B cell (primary cell): ENCODE measurements at regions not wholly inside any gene's neighbourhood (a gene's known extent, or its start where the extent isn't known, plus 50 kb on each side); places are given as distances from the start of the nearest gene placed in this dataset.

ENCODE experiments used
- ATAC-seq: fragments of 200-7000 bp; cut with Tn5 transposase; one replicate; pipeline ENCODE4 v1.10.0; 2021; ENCODE audit warnings: low read depth, mild to moderate bottlenecking, moderate number of reproducible peaks, moderate library complexity
- CTCF ChIA-PET: fragments of 350-600 bp; sonication (Branson Sonifier 250); formaldehyde crosslinking; loops from one replicate; lab custom pipeline; 2021; ENCODE audit warnings: antibody characterized with exemption, inconsistent platforms; lab: Charles Lee
- POLR2A ChIA-PET: fragments of 350-600 bp; sonication (Branson Sonifier 250); formaldehyde crosslinking; loops from one replicate; lab custom pipeline; 2021; ENCODE audit warnings: antibody characterized with exemption; lab: Charles Lee
- DNase-seq: peaks from one replicate; pipeline ENCODE4 v3.0.0; 2013
- H2AFZ ChIP-seq: 2 replicates; pipeline ENCODE4 v1.6.1; 2012; ENCODE audit warnings: mild to moderate bottlenecking, low read depth, low read length; ENCODE audit not compliant: insufficient read depth, poor library complexity, severe bottlenecking
- H3K27ac ChIP-seq, 2 donors: 1 replicate in 1 of 2; 2 replicates in 1 of 2; pipeline ENCODE4 v1.5.1; 2012 to 2013; ENCODE audit warnings: low read length in 2 of 2, mild to moderate bottlenecking in 2 of 2, moderate library complexity in 1 of 2
- H3K27me3 ChIP-seq, 4 experiments: fragments of 200-600 bp in 1 of 4; sonication (generic) in 1 of 4; replicated peaks in 1 of 4; 1 replicate in 2 of 4; 2 replicates in 2 of 4; pipeline versions ENCODE4 v1.6.1 to v1.7.0; 2013 to 2016; ENCODE audit warnings: low read length in 3 of 4, mild to moderate bottlenecking in 2 of 4, mixed read lengths in 1 of 4, moderate library complexity in 1 of 4; ENCODE audit not compliant: insufficient read depth in 4 of 4, control insufficient read depth in 3 of 4; ENCODE audit errors: control extremely low read depth in 1 of 4
- H3K36me3 ChIP-seq, 2 experiments: replicated peaks in 1 of 2; 1 replicate in 1 of 2; 2 replicates in 1 of 2; pipeline versions ENCODE4 v1.6.1 to v1.7.1; 2013; ENCODE audit warnings: low read length in 1 of 2; ENCODE audit not compliant: insufficient read depth in 2 of 2, control insufficient read depth in 1 of 2; ENCODE audit errors: control extremely low read depth in 1 of 2, extremely low read depth in 1 of 2
- H3K4me1 ChIP-seq, 2 donors: fragments of 200-600 bp in 1 of 2; sonication (generic) in 1 of 2; 1 replicate in 1 of 2; 2 replicates in 1 of 2; pipeline versions ENCODE4 v1.5.1 to v1.6.1; 2013 to 2017; ENCODE audit warnings: low read length in 2 of 2; ENCODE audit not compliant: control insufficient read depth in 2 of 2, insufficient read depth in 2 of 2
- H3K4me2 ChIP-seq: replicated peaks from 2 replicates; pipeline ENCODE3; 2012; ENCODE audit warnings: mild to moderate bottlenecking, low read depth, low read length; ENCODE audit not compliant: poor library complexity, severe bottlenecking
- H3K4me3 ChIP-seq, 5 experiments: fragments of 200-600 bp in 1 of 5; sonication (generic) in 1 of 5; 1 replicate in 3 of 5; 2 replicates in 2 of 5; pipeline versions ENCODE4 v1.5.1 to v1.7.0; 2011 to 2016; ENCODE audit warnings: low read length in 4 of 5, mild to moderate bottlenecking in 4 of 5, low read depth in 2 of 5, control low read depth in 1 of 5, moderate library complexity in 1 of 5; ENCODE audit not compliant: insufficient read depth in 1 of 5; ENCODE audit errors: control extremely low read depth in 1 of 5, extremely low read depth in 1 of 5
- H3K79me2 ChIP-seq: fragments of 200-600 bp; sonication (generic); one replicate; pipeline ENCODE4 v1.6.0; 2016; ENCODE audit warnings: low read length; ENCODE audit not compliant: control insufficient read depth, insufficient read depth
- H3K9ac ChIP-seq: fragments of 200-600 bp; sonication (generic); 2 replicates; pipeline ENCODE4 v1.6.1; 2017; ENCODE audit warnings: mild to moderate bottlenecking, low read length, moderate library complexity
- H3K9me3 ChIP-seq, 3 donors: one replicate each; pipeline versions ENCODE4 v1.6.1 to v1.7.1; 2013; ENCODE audit warnings: low read length in 2 of 3; ENCODE audit not compliant: control insufficient read depth in 2 of 3, insufficient read depth in 1 of 3; ENCODE audit errors: control extremely low read depth in 1 of 3
- H4K20me1 ChIP-seq: 2 replicates; pipeline ENCODE4 v1.6.0; 2012; ENCODE audit warnings: mild to moderate bottlenecking, low read length; ENCODE audit not compliant: insufficient read depth, control insufficient read depth, poor library complexity, severe bottlenecking
- H3K27ac Mint-ChIP-seq: one replicate; pipeline ENCODE4 v1.8.0; 2021; ENCODE audit warnings: mixed read lengths
- H3K27me3 Mint-ChIP-seq: one replicate; pipeline ENCODE4 v1.8.0; 2021; ENCODE audit warnings: mixed read lengths
- H3K4me1 Mint-ChIP-seq: one replicate; pipeline ENCODE4 v1.8.0; 2021; ENCODE audit warnings: mixed read lengths
- H3K4me3 Mint-ChIP-seq: one replicate; pipeline ENCODE4 v1.8.0; 2021; ENCODE audit warnings: mixed read lengths
- H3K9me3 Mint-ChIP-seq: one replicate; pipeline ENCODE4 v1.8.0; 2022; ENCODE audit warnings: mixed read lengths; ENCODE audit not compliant: insufficient read depth
- EZH2 ChIP-seq: IDR thresholded peaks from 2 replicates; pipeline ENCODE4 v1.6.1; 2012; ENCODE audit warnings: borderline replicate concordance, low read depth, mild to moderate bottlenecking, moderate library complexity, low read length; ENCODE audit not compliant: insufficient read depth, poor library complexity, severe bottlenecking
- WGBS: methylation state at CpG from one replicate; pipeline ENCODE4 v1.1.5; 2013; ENCODE audit warnings: missing lambda C conversion rate; ENCODE audit not compliant: insufficient coverage; 5-methylcytosine and 5-hydroxymethylcytosine counted together
- intact Hi-C: fragments of 100-400 bp; cut with micrococcal nuclease; formaldehyde crosslinking; loops from one replicate; pipeline ENCODE4 v1.10.0; 2022
- TF ChIP-seq, protein P1 (sequence below): fragments of 200-600 bp; IDR thresholded peaks from one replicate; pipeline ENCODE4 v1.8.0; 2022; ENCODE audit warnings: antibody characterized with exemption, mild to moderate bottlenecking

DNA sequence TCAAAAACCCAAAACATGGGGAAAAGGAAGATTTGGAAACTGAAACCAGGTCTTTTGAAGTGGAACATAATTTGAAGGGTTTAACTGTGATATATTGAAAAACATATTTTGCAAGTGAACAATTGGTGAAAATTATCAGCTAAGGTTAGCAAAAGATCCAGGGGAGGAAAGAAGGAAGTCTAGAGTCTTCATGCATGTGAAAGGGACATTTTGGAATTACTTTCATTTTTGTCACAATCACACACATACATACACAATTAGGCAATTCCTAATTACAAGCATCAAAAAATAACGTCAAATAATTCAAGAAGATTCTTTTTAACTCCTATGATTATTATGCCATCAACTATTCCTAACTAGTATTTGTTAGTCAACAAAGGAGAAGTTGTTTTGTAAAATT lies 64.7 kb upstream of the NFIA start:
- ATAC-seq (no peak), DNase-seq (no peak)
- Histone ChIP-seq H3K4me2 (no peak overlapping the region), H3K4me1 (no peaks in the 10 kb centered on the region), H2AFZ (no peak overlapping the region), H3K79me2 (no peaks in the 10 kb centered on the region), H3K27ac (no peak overlapping the region), H4K20me1 (no peaks in the 10 kb centered on the region), H3K4me3 (no peak overlapping the region), H3K36me3 (no peaks in the 10 kb centered on the region), H3K9ac (no peak overlapping the region), H3K27me3 (peaks cover 0 to 10% (median 0%) of the 10 kb centered on the region in 4 experiments), H3K9me3 (no peaks in the 10 kb centered on the region)
- Mint-ChIP-seq H3K4me1 (peaks cover 2% of the 10 kb centered on the region), H3K27me3 (peaks cover 20% of the 10 kb centered on the region), H3K27ac (no peak overlapping the region), H3K4me3 (no peak overlapping the region), H3K9me3 (no peaks in the 10 kb centered on the region)
- WGBS = no CpG with 5 or more reads among the region's 1 CpG
- no peak for TF ChIP-seq EZH2
- TF ChIP-seq, protein P1, sequence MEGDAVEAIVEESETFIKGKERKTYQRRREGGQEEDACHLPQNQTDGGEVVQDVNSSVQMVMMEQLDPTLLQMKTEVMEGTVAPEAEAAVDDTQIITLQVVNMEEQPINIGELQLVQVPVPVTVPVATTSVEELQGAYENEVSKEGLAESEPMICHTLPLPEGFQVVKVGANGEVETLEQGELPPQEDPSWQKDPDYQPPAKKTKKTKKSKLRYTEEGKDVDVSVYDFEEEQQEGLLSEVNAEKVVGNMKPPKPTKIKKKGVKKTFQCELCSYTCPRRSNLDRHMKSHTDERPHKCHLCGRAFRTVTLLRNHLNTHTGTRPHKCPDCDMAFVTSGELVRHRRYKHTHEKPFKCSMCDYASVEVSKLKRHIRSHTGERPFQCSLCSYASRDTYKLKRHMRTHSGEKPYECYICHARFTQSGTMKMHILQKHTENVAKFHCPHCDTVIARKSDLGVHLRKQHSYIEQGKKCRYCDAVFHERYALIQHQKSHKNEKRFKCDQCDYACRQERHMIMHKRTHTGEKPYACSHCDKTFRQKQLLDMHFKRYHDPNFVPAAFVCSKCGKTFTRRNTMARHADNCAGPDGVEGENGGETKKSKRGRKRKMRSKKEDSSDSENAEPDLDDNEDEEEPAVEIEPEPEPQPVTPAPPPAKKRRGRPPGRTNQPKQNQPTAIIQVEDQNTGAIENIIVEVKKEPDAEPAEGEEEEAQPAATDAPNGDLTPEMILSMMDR = no peak
- intact Hi-C loops = no loop called here
- CTCF ChIA-PET = no interaction called here
- POLR2A ChIA-PET = no interaction called here

- CTCF ChIA-PET = no interaction called here
- H3K9me3 Mint-ChIP-seq = no peaks in the 10 kb centered on the region
- DNase-seq (no peak), ATAC-seq (no peak)
- Histone ChIP-seq H3K9me3 (no peaks in the 10 kb centered on the region), H3K36me3 (no peaks in the 10 kb centered on the region), H3K9ac (no peak overlapping the region), H3K4me1 (no peaks in the 10 kb centered on the region), H3K27ac (no peak overlapping the region), H4K20me1 (no peaks in the 10 kb centered on the region), H3K4me3 (no peak overlapping the region), H3K79me2 (no peaks in the 10 kb centered on the region), H3K4me2 (no peak overlapping the region), H2AFZ (no peak overlapping the region), H3K27me3 (peaks cover 0 to 6% (median 0%) of the 10 kb centered on the region in 4 experiments)
- intact Hi-C loops = no loop called here
- H3K4me1 Mint-ChIP-seq = peaks cover 2% of the 10 kb centered on the region
- H3K4me3 Mint-ChIP-seq = no peak overlapping the region
- no peak overlapping the region for H3K27ac Mint-ChIP-seq
- 72% methylated on average over 2 of the region's 4 CpGs for WGBS
- POLR2A ChIA-PET = no interaction called here
- H3K27me3 Mint-ChIP-seq = peaks cover 20% of the 10 kb centered on the region
- TF ChIP-seq, protein P1 = no peak
- no peak for TF ChIP-seq EZH2
Measured at GRCh38 chr1:61013946-61014667, 68.3 kb upstream of the NFIA start.
